K562 (cell line): ENCODE measurements at regions not wholly inside any gene's neighbourhood (a gene's known extent, or its start where the extent isn't known, plus 50 kb on each side); places are given as distances from the start of the nearest gene placed in this dataset.

Source experiments
- ARID4B ChIP-seq: sonication (generic); formaldehyde crosslinking; IDR thresholded peaks from 2 replicates; pipeline ENCODE4 v1.8.0; 2022; ENCODE audit warnings: mild to moderate bottlenecking, missing genetic modification reagents
- CTCF ChIP-seq, 3 experiments: IDR thresholded peaks in 2 of 3; conservative IDR thresholded peaks in 1 of 3; 2 replicates each; pipeline ENCODE4 v1.5.1; 2011 to 2012; ENCODE audit warnings: low read length in 3 of 3, mild to moderate bottlenecking in 3 of 3, control low read depth in 2 of 3, improper control_type of control experiment in 1 of 3, inconsistent platforms in 1 of 3, low read depth in 1 of 3, mixed read lengths in 1 of 3, moderate library complexity in 1 of 3; ENCODE audit not compliant: insufficient read depth in 2 of 3
- DACH1 ChIP-seq: fragments of 450-650 bp; IDR thresholded peaks from 2 replicates; pipeline ENCODE4 v1.6.1; 2018; ENCODE audit not compliant: partially characterized antibody
- FOSL1 ChIP-seq: fragments of 200-800 bp; sonication (Bioruptor generic); conservative IDR thresholded peaks from 2 replicates; pipeline ENCODE4 v1.6.1; 2016; ENCODE audit warnings: missing genetic modification characterization, missing compliant biosample characterization
- JUND ChIP-seq, 2 experiments: IDR thresholded peaks; 2 replicates in 1 of 2; 3 replicates in 1 of 2; pipeline ENCODE4 v1.6.1; 2011; ENCODE audit warnings: borderline replicate concordance in 2 of 2, low read depth in 2 of 2, low read length in 2 of 2, improper control_type of control experiment in 1 of 2, missing biosample characterization in 1 of 2, missing genetic modification characterization in 1 of 2, missing genetic modification reagents in 1 of 2
- MAX ChIP-seq: sonication (generic); formaldehyde crosslinking; IDR thresholded peaks from 2 replicates; pipeline ENCODE4 v1.9.0; 2022; ENCODE audit warnings: mild to moderate bottlenecking, missing genetic modification reagents
- POLR2A ChIP-seq: fragments of 450-650 bp; conservative IDR thresholded peaks from 2 replicates; pipeline ENCODE4 v1.6.1; 2016
- SIX5 ChIP-seq, 2 experiments: IDR thresholded peaks; 2 replicates each; pipeline ENCODE4 v1.6.1; 2011; ENCODE audit warnings: low read length in 2 of 2, borderline replicate concordance in 1 of 2, low read depth in 1 of 2, mild to moderate bottlenecking in 1 of 2, moderate library complexity in 1 of 2; ENCODE audit not compliant: insufficient read depth in 1 of 2
- ZNF232 ChIP-seq: sonication (generic); formaldehyde crosslinking; IDR thresholded peaks from 2 replicates; pipeline ENCODE4 v1.8.0; 2022; ENCODE audit warnings: mild to moderate bottlenecking, missing genetic modification reagents
- ZNF274 ChIP-seq: IDR thresholded peaks from 2 replicates; pipeline ENCODE4 v1.6.1; 2011; ENCODE audit warnings: low read depth, mild to moderate bottlenecking, low read length, moderate library complexity, borderline replicate concordance
- ZNF699 ChIP-seq: fragments of 250-450 bp; sonication (Bioruptor Pico); IDR thresholded peaks from 2 replicates; pipeline ENCODE4 v1.8.0; 2021; ENCODE audit warnings: mild to moderate bottlenecking, moderate library complexity; ENCODE audit not compliant: insufficient replicate concordance
- TF ChIP-seq, protein P1 (sequence below), 2 experiments: fragments of 450-650 bp; formaldehyde crosslinking in 1 of 2; IDR thresholded peaks; 2 replicates each; pipeline versions ENCODE4 v1.4.0 to v1.6.1; 2014 to 2020; ENCODE audit warnings: mild to moderate bottlenecking in 2 of 2, borderline replicate concordance in 1 of 2, low read depth in 1 of 2

DNA sequence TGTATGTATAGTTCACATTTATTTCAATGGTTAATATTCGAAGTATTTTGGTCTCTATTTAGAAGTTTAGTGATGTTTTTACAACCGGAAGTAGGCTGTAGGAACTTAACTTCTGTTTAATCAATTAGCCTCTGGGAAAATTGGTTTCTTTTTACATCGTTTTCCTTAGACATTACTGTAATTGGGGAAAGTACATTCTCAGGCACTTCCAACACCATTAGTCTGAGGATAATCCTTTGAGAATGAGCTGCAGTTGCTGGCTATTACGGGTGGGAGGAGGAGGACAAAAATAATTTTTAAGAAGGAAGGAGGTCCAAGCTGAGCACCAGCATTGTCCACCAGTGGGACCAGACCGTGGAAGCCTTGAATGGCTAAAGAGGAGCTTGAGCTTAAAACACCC is 70.4 kb upstream of the ST3GAL5 start:
- TF ChIP-seq ZNF699 (no peak), ZNF232 (CRISPR knock-in tag) (no peak), DACH1 (no peak), MAX (CRISPR knock-in tag) (no peak), CTCF (IDR thresholded peaks at IDR 0.05 in 2 of 3, conservative IDR thresholded peaks at IDR 0.05 in 1 of 3; ENCODE audit: insufficient read depth in 2 of 3, low read depth in 1 of 3, low read length in 3 of 3) (no peak), POLR2A (no peak), FOSL1 (tag) (no peak), ARID4B (CRISPR knock-in tag) (no peak), ZNF274 (no peak), JUND (IDR thresholded peaks at IDR 0.05; ENCODE audit: borderline replicate concordance, low read depth, low read length) (no peak), JUND (tag; IDR thresholded peaks at IDR 0.05; ENCODE audit: borderline replicate concordance, low read depth, low read length) (no peak), SIX5 (IDR thresholded peaks at IDR 0.05; ENCODE audit: borderline replicate concordance in 1 of 2, insufficient read depth in 1 of 2, low read depth in 1 of 2, low read length in 2 of 2) (no peak)
- TF ChIP-seq, protein P1, sequence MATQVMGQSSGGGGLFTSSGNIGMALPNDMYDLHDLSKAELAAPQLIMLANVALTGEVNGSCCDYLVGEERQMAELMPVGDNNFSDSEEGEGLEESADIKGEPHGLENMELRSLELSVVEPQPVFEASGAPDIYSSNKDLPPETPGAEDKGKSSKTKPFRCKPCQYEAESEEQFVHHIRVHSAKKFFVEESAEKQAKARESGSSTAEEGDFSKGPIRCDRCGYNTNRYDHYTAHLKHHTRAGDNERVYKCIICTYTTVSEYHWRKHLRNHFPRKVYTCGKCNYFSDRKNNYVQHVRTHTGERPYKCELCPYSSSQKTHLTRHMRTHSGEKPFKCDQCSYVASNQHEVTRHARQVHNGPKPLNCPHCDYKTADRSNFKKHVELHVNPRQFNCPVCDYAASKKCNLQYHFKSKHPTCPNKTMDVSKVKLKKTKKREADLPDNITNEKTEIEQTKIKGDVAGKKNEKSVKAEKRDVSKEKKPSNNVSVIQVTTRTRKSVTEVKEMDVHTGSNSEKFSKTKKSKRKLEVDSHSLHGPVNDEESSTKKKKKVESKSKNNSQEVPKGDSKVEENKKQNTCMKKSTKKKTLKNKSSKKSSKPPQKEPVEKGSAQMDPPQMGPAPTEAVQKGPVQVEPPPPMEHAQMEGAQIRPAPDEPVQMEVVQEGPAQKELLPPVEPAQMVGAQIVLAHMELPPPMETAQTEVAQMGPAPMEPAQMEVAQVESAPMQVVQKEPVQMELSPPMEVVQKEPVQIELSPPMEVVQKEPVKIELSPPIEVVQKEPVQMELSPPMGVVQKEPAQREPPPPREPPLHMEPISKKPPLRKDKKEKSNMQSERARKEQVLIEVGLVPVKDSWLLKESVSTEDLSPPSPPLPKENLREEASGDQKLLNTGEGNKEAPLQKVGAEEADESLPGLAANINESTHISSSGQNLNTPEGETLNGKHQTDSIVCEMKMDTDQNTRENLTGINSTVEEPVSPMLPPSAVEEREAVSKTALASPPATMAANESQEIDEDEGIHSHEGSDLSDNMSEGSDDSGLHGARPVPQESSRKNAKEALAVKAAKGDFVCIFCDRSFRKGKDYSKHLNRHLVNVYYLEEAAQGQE (IDR thresholded peaks at IDR 0.05; ENCODE audit: borderline replicate concordance), result no peak
- TF ChIP-seq, protein P1 (CRISPR knock-in tag; IDR thresholded peaks at IDR 0.05; ENCODE audit: low read depth), result no peak
